ENCODE measurements at regions not wholly inside any gene's neighbourhood (a gene's known extent, or its start where the extent isn't known, plus 50 kb on each side); places are given as distances from the start of the nearest gene placed in this dataset.

DNA sequence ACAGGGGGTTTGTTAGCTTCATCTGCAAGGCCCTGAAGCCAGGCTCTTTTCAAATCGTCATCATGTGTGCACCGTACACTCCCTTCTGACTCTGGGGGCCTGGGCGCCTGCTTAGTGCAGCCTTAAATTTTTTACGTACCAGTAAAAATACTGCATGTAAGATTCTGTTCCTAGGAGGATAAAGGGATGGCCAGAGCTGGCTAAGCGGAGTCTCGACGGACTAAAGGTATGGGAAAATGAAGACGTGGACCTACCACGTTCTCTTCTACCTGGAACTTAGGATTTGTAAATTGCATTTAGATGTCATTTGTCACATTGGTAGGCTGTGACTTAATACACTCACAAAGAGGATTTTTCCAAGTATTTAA, 149.3 kb upstream of the AFDN start:
- TF ChIP-seq MTF2 (CRISPR knock-in tag; IDR thresholded peaks at IDR 0.05; ENCODE audit: borderline replicate concordance) (no peak), MAX (IDR thresholded peaks at IDR 0.05) (no peak), FUBP1 (CRISPR knock-in tag; IDR thresholded peaks at IDR 0.05; ENCODE audit: borderline replicate concordance) (no peak)
